GM12878 (cell line): ENCODE measurements at regions not wholly inside any gene's neighbourhood (a gene's known extent, or its start where the extent isn't known, plus 50 kb on each side); places are given as distances from the start of the nearest gene placed in this dataset.

ENCODE experiments used
- ATAC-seq: fragments of 200-7000 bp; cut with Tn5 transposase; 3 replicates; pipeline ENCODE4 v1.9.1; 2020; ENCODE audit warnings: mild to moderate bottlenecking, moderate library complexity
- BruUV-seq: library from RNA; stranded (reverse); fragments of 400-500 nt; replicated peaks from 2 replicates; lab custom pipeline; 2021; lab: Mats Ljungman, UMichigan
- CTCF ChIA-PET: fragments of 300-600 bp; sonication (Branson Sonifier 250); formaldehyde crosslinking; extraction: SDS; loops from one replicate; lab custom pipeline; 2021; ENCODE audit warnings: inconsistent platforms; lab: Yijun Ruan, JAX
- POLR2A ChIA-PET: fragments of 350-600 bp; formaldehyde crosslinking; extraction: SDS; loops from one replicate; lab custom pipeline; 2021; ENCODE audit warnings: inconsistent platforms; lab: Charles Lee
- RAD21 ChIA-PET: fragments of 300-600 bp; sonication (Branson Sonifier 250); formaldehyde crosslinking; loops from one replicate; lab custom pipeline; 2023; ENCODE audit warnings: antibody characterized with exemption; ENCODE audit not compliant: unreplicated experiment; lab: Charles Lee
- SMC1A ChIA-PET: fragments of 300-600 bp; sonication (Branson Sonifier 250); formaldehyde crosslinking; loops from one replicate; lab custom pipeline; 2023; ENCODE audit not compliant: unreplicated experiment, uncharacterized antibody; lab: Charles Lee
- DNase-seq: peaks from one replicate; pipeline ENCODE4 v3.0.0-alpha.2; 2011; ENCODE audit warnings: low read depth, low spot score
- FAIRE-seq: peaks from 3 replicates; lab custom pipeline; 2011; peaks lifted over from hg19 to GRCh38; lab: Jason Lieb, UNC
- H2AFZ ChIP-seq: 2 replicates; pipeline ENCODE4 v1.6.0; 2011; ENCODE audit warnings: low read depth, low read length, control low read depth; ENCODE audit not compliant: control insufficient read depth
- H3K27ac ChIP-seq: 2 replicates; pipeline ENCODE4 v1.5.1; 2011; ENCODE audit warnings: control low read depth; ENCODE audit not compliant: control insufficient read depth, insufficient read depth
- H3K27me3 ChIP-seq, 2 experiments: replicated peaks in 1 of 2; 2 replicates each; pipeline versions ENCODE4 v1.6.0 to v1.6.1; 2011; ENCODE audit warnings: low read length in 1 of 2; ENCODE audit not compliant: control insufficient read depth in 2 of 2, insufficient read depth in 2 of 2
- H3K36me3 ChIP-seq, 2 experiments: 2 replicates each; pipeline ENCODE4 v1.5.1; 2011; ENCODE audit warnings: low read length in 1 of 2; ENCODE audit not compliant: control insufficient read depth in 2 of 2, insufficient read depth in 2 of 2
- H3K4me1 ChIP-seq: 2 replicates; pipeline ENCODE4 v1.6.1; 2011; ENCODE audit warnings: mild to moderate bottlenecking, low read length, moderate library complexity, mixed read lengths; ENCODE audit not compliant: control insufficient read depth, insufficient read depth
- H3K4me2 ChIP-seq: 2 replicates; pipeline ENCODE4 v1.6.0; 2011; ENCODE audit warnings: control low read depth; ENCODE audit not compliant: control insufficient read depth, insufficient read depth
- H3K4me3 ChIP-seq: fragments of 200-600 bp; sonication (generic); 2 replicates; pipeline ENCODE4 v1.5.1; 2016
- H3K79me2 ChIP-seq: 2 replicates; pipeline ENCODE4 v1.6.0; 2011; ENCODE audit warnings: low read length; ENCODE audit not compliant: control insufficient read depth, insufficient read depth
- H3K9ac ChIP-seq: 2 replicates; pipeline ENCODE4 v1.8.0; 2011; ENCODE audit warnings: low read length, control low read depth, mixed read lengths; ENCODE audit not compliant: control insufficient read depth, insufficient read depth
- H3K9me3 ChIP-seq: replicated peaks from 3 replicates; pipeline ENCODE4 v1.5.1; 2011; ENCODE audit warnings: mild to moderate bottlenecking, low read length; ENCODE audit not compliant: control insufficient read depth, insufficient read depth
- H4K20me1 ChIP-seq: 2 replicates; pipeline ENCODE4 v1.6.0; 2011; ENCODE audit not compliant: control insufficient read depth, insufficient read depth
- ATF7 ChIP-seq: fragments of 450-650 bp; IDR thresholded peaks from 2 replicates; pipeline ENCODE4 v1.6.1; 2016; ENCODE audit warnings: low read depth, mild to moderate bottlenecking
- BCL11A ChIP-seq: IDR thresholded peaks from 2 replicates; pipeline ENCODE4 v1.6.1; 2011; ENCODE audit warnings: low read depth, low read length
- CTCF ChIP-seq, 3 experiments: IDR thresholded peaks in 2 of 3; conservative IDR thresholded peaks in 1 of 3; 2 replicates each; pipeline ENCODE4 v1.5.1; 2011; ENCODE audit warnings: low read depth in 3 of 3, low read length in 3 of 3, mild to moderate bottlenecking in 3 of 3, control low read depth in 2 of 3, moderate library complexity in 2 of 3, inconsistent platforms in 1 of 3, mixed read lengths in 1 of 3; ENCODE audit not compliant: control insufficient read depth in 2 of 3, insufficient read depth in 1 of 3; ENCODE audit errors: extremely low read depth in 1 of 3
- ETV6 ChIP-seq, 2 experiments: fragments of 450-650 bp in 1 of 2; IDR thresholded peaks in 1 of 2; conservative IDR thresholded peaks in 1 of 2; 2 replicates each; pipeline ENCODE4 v1.6.1; 2014; ENCODE audit warnings: antibody characterized with exemption in 1 of 2, borderline replicate concordance in 1 of 2, low read depth in 1 of 2, mild to moderate bottlenecking in 1 of 2, moderate library complexity in 1 of 2
- MEF2B ChIP-seq: fragments of 450-650 bp; IDR thresholded peaks from 2 replicates; pipeline ENCODE4 v1.6.1; 2018; ENCODE audit warnings: mild to moderate bottlenecking, moderate library complexity; ENCODE audit not compliant: partially characterized antibody, poor library complexity, severe bottlenecking
- PAX5 ChIP-seq: IDR thresholded peaks from 2 replicates; pipeline ENCODE4 v1.6.1; 2011; ENCODE audit warnings: low read depth, low read length, borderline replicate concordance
- POLR2A ChIP-seq: IDR thresholded peaks from 2 replicates; pipeline ENCODE4 v1.6.1; 2011; ENCODE audit warnings: low read depth, mild to moderate bottlenecking, low read length
- SRF ChIP-seq, 2 experiments: IDR thresholded peaks; 2 replicates each; pipeline ENCODE4 v1.6.1; 2011; ENCODE audit warnings: low read depth in 2 of 2, low read length in 2 of 2, mild to moderate bottlenecking in 1 of 2, moderate library complexity in 1 of 2
- WRNIP1 ChIP-seq: IDR thresholded peaks from 2 replicates; pipeline ENCODE4 v1.6.1; 2011; ENCODE audit warnings: low read depth, low read length, improper control_type of control experiment, borderline replicate concordance
- YBX1 ChIP-seq: fragments of 450-650 bp; IDR thresholded peaks from 2 replicates; pipeline ENCODE4 v1.6.1; 2016; ENCODE audit warnings: antibody characterized with exemption
- WGBS: methylation state at CpG from one replicate; pipeline ENCODE4 v1.1.6; 2016; ENCODE audit warnings: low lambda C conversion rate; ENCODE audit not compliant: insufficient replicate concordance, insufficient coverage; ENCODE audit errors: missing lambda C conversion rate; 5-methylcytosine and 5-hydroxymethylcytosine counted together
- in situ Hi-C: fragments of 300-500 bp; cut with MboI; formaldehyde crosslinking; loops from 9 replicates; pipeline ENCODE4 v1.14.3; 2018; ENCODE audit warnings: mixed read lengths
- intact Hi-C: fragments of 100-400 bp; cut with micrococcal nuclease; formaldehyde crosslinking; loops from one replicate; pipeline ENCODE4 v1.14.2; 2022; ENCODE audit not compliant: unreplicated experiment

DNA sequence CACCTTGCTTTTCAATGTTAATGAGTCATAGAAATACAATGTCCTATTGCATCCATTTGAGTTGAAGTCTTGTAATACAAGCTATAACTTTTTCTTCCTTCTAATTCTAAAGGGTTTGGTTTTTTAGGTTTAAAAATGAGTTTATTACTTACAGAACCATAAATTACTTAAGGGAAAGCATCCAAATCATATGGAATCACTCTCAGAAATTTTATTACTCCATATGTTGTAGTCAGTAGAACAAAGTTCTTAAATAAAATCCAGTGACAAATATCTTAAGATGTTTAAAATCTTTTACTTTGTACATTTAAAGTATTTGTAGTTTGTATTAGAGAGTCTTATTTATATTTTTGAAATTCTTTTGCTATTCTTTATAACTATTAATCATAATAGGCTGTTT lies 253.2 kb downstream of the IPO8 start:
- in situ Hi-C loops (no loop called here), intact Hi-C loops (no loop called here)
- DNase-seq, result no peak
- no TSS peak for BruUV-seq
- ChIA-PET POLR2A (no interaction called here), CTCF (no interaction called here), RAD21 (no interaction called here), SMC1A (no interaction called here)
- no peaks in the 10 kb centered on the region for H3K9me3 ChIP-seq
- H3K79me2 ChIP-seq, result no peaks in the 10 kb centered on the region
- H4K20me1 ChIP-seq, result no peaks in the 10 kb centered on the region
- no peak for ATAC-seq
- H3K36me3 ChIP-seq, result no peaks in the 10 kb centered on the region
- H3K27me3 ChIP-seq, result no peaks in the 10 kb centered on the region
- TF ChIP-seq SRF (IDR thresholded peaks at IDR 0.05; ENCODE audit: low read depth in 2 of 2, low read length in 2 of 2) (no peak), ATF7 (no peak), ETV6 (conservative IDR thresholded peaks at IDR 0.05 in 1 of 2, IDR thresholded peaks at IDR 0.05 in 1 of 2; ENCODE audit: borderline replicate concordance in 1 of 2, low read depth in 1 of 2) (no peak), PAX5 (no peak), WRNIP1 (no peak), YBX1 (no peak), POLR2A (no peak), MEF2B (no peak)
- H3K9ac ChIP-seq, result no peak overlapping the region
- no peak overlapping the region for H3K4me3 ChIP-seq
- no peaks in the 10 kb centered on the region for H3K4me1 ChIP-seq
- no peak overlapping the region for H3K27ac ChIP-seq
- no peak overlapping the region for H2AFZ ChIP-seq
- H3K4me2 ChIP-seq, result no peak overlapping the region
- no peak for FAIRE-seq

DNA sequence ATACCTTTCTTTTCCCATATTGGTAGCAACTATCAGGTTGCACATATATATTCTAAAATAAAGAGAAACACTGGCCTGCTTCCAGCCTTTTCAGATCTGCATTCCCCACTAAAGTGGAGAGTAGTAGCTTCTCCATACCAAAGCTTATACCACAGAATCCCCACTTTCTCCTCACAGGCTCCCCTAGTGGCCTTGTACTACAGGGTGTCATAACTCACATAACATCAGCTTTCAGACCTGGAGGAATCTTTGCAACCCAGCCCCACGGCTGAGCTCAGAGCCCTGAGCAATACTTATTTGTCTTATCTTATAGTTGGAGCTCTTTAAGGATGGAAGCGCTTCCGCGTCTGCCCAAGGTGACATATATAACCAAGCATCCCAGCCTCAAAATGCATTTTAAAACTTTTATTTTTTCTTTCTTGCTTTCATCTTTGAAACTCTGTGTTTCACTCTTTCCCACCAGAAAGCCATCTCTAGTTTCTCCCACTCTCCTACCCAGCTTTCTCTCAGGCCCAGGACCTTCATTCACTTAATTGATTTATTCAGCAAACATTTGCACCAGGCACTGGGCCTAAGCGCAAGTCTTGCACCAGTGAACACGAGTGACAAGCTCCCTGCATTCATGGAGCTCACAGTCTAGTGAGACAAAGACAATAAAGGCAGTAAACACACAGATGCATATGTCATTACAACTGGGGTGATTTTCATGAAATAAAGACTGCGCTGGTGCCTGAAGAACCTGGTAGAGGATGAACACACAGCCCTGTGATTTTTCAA lies 254.7 kb downstream of the IPO8 start:
- Histone ChIP-seq H3K36me3 (no peaks in the 10 kb centered on the region), H3K9me3 (no peaks in the 10 kb centered on the region), H3K27me3 (no peaks in the 10 kb centered on the region), H4K20me1 (no peaks in the 10 kb centered on the region), H3K4me1 (no peaks in the 10 kb centered on the region), H3K79me2 (no peaks in the 10 kb centered on the region), H3K27ac (no peak overlapping the region), H3K9ac (no peak overlapping the region), H3K4me3 (no peak overlapping the region), H2AFZ (no peak overlapping the region), H3K4me2 (no peak overlapping the region)
- no TSS peak for BruUV-seq
- FAIRE-seq (no peak), ATAC-seq (peak; percentile 44; the same call in 1 of the 3 replicates), DNase-seq (no peak)
- WGBS, result 49% methylated on average over 7 of the region's 7 CpGs
- SMC1A ChIA-PET, result no interaction called here
- POLR2A ChIA-PET, result no interaction called here
- in situ Hi-C loops, result no loop called here
- RAD21 ChIA-PET, result interaction anchor here (0.7 kb wide), 1 partner anchor 95 kb away, joined by 4 read pairs; no protein-coding TSS in a partner anchor
- intact Hi-C loops, result no loop called here
- CTCF ChIA-PET, result no interaction called here
- TF ChIP-seq CTCF (IDR thresholded peaks at IDR 0.05 in 2 of 3, conservative IDR thresholded peaks at IDR 0.05 in 1 of 3; ENCODE audit: control insufficient read depth in 2 of 3, extremely low read depth in 1 of 3, insufficient read depth in 1 of 3, low read depth in 3 of 3, low read length in 3 of 3) (peak in 2 of 3 experiments; percentile 18 to 22; a peak in 2 of 6 replicates), BCL11A (no peak)
